Tibial artery (tissue), 4 donors: ENCODE measurements at regions not wholly inside any gene's neighbourhood (a gene's known extent, or its start where the extent isn't known, plus 50 kb on each side); places are given as distances from the start of the nearest gene placed in this dataset.

Source experiments
- DNase-seq, 2 donors: peaks; one replicate each; pipeline ENCODE4 v3.0.0-alpha.2; 2019
- H3K27ac ChIP-seq, 2 donors: fragments of 200-600 bp; sonication (generic) in 1 of 2; 1 replicate in 1 of 2; 2 replicates in 1 of 2; pipeline ENCODE4 v1.5.1; 2018 to 2019; ENCODE audit warnings: mild to moderate bottlenecking in 1 of 2
- H3K27me3 ChIP-seq, 2 donors: fragments of 200-600 bp; sonication (generic) in 1 of 2; one replicate each; pipeline versions ENCODE4 v1.5.1 to v1.6.0; 2016 to 2019
- H3K36me3 ChIP-seq, 3 donors: fragments of 200-600 bp; sonication (generic) in 2 of 3; one replicate each; pipeline ENCODE4 v1.5.1; 2016 to 2019; ENCODE audit warnings: mild to moderate bottlenecking in 2 of 3
- H3K4me1 ChIP-seq, 4 donors: fragments of 200-600 bp; sonication (generic) in 2 of 4; 1 replicate in 3 of 4; 2 replicates in 1 of 4; pipeline ENCODE4 v1.5.1; 2016 to 2019
- H3K4me3 ChIP-seq, 2 donors: fragments of 200-600 bp; sonication (generic) in 1 of 2; 1 replicate in 1 of 2; 2 replicates in 1 of 2; pipeline ENCODE4 v1.5.1; 2018 to 2019; ENCODE audit warnings: mild to moderate bottlenecking in 2 of 2
- H3K9me3 ChIP-seq, 3 donors: fragments of 200-600 bp; sonication (generic) in 1 of 3; one replicate each; pipeline ENCODE4 v1.5.1; 2016 to 2019
- CTCF ChIP-seq, 2 experiments: fragments of 200-600 bp in 1 of 2; fragments of 450-650 bp in 1 of 2; IDR thresholded peaks; one replicate each; pipeline ENCODE4 v1.5.1; 2017 to 2019; ENCODE audit warnings: antibody characterized with exemption in 2 of 2, mild to moderate bottlenecking in 1 of 2, moderate library complexity in 1 of 2
- intact Hi-C: fragments of 100-400 bp; cut with DNase I; formaldehyde crosslinking; loops from one replicate; pipeline ENCODE4 v1.15.0; 2023; ENCODE audit warnings: low total_unique reads

- intact Hi-C loops, result no loop called here
- TF ChIP-seq CTCF (IDR thresholded peaks at IDR 0.05), result no peak
- H3K4me3 ChIP-seq, result no peak overlapping the region
- H3K27me3 ChIP-seq, result no peaks in the 10 kb centered on the region
- no peak overlapping the region for H3K27ac ChIP-seq
- H3K36me3 ChIP-seq, result no peaks in the 10 kb centered on the region
- H3K9me3 ChIP-seq, result no peaks in the 10 kb centered on the region
- DNase-seq, result no peak
- H3K4me1 ChIP-seq, result no peaks in the 10 kb centered on the region
Measured at GRCh38 chr7:81080553-81080952, 161.7 kb upstream of the SEMA3C start.

DNA sequence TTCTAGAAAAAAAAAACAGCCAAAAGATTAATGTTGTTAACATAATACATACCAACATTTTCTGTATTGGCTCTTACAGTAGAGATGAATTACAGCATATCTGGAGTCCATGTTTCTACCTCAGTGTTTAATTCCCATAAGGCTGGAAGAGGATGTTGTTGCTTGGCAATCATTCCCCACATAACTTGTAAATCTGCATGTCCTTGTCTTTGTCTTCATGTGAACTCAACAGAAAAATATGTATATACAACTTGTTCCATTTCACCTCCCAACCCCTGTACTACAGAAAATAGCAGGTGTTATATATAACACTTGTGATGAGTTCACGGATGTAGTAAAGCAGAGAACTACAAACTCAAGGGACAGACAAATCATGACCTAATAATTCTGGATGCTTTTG lies 160.9 kb upstream of the SEMA3C start:
- intact Hi-C loops, result no loop called here
- Histone ChIP-seq H3K9me3 (no peaks in the 10 kb centered on the region), H3K36me3 (no peaks in the 10 kb centered on the region), H3K27me3 (no peaks in the 10 kb centered on the region), H3K4me1 (no peaks in the 10 kb centered on the region), H3K27ac (no peak overlapping the region), H3K4me3 (no peak overlapping the region)
- no peak for DNase-seq
- no peak for TF ChIP-seq CTCF (IDR thresholded peaks at IDR 0.05)

GRCh38 chr7:81075150-81075549 lies 156.3 kb upstream of the SEMA3C start:
- H3K4me3 ChIP-seq, result no peak overlapping the region
- H3K4me1 ChIP-seq, result no peaks in the 10 kb centered on the region
- no peak overlapping the region for H3K27ac ChIP-seq
- TF ChIP-seq CTCF (IDR thresholded peaks at IDR 0.05), result no peak
- H3K9me3 ChIP-seq, result no peaks in the 10 kb centered on the region
- H3K27me3 ChIP-seq, result no peaks in the 10 kb centered on the region
- intact Hi-C loops, result no loop called here
- DNase-seq, result no peak
- H3K36me3 ChIP-seq, result no peaks in the 10 kb centered on the region

GRCh38 chr7:81074406-81074805 lies 155.6 kb upstream of the SEMA3C start:
- Histone ChIP-seq H3K36me3 (no peaks in the 10 kb centered on the region), H3K4me1 (no peaks in the 10 kb centered on the region), H3K9me3 (no peaks in the 10 kb centered on the region), H3K27me3 (no peaks in the 10 kb centered on the region), H3K4me3 (no peak overlapping the region), H3K27ac (no peak overlapping the region)
- TF ChIP-seq CTCF (IDR thresholded peaks at IDR 0.05), result no peak
- intact Hi-C loops, result no loop called here
- no peak for DNase-seq

DNA sequence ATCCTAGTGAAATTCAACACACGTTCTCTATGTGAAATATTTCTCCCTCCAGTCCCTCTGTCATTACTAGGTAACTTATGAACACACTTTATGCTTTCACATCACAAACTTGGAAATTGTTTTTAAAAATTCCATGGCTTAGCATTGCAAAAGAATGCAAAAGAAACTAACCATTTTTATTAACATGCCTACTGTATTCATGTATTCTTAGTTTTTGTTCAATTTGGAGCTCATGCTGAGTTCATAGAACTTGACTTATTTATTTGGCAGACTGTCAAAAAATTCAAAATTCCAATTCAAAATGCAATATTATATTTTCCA lies 155.0 kb upstream of the SEMA3C start:
- no peak for DNase-seq
- intact Hi-C loops, result no loop called here
- Histone ChIP-seq H3K4me1 (no peaks in the 10 kb centered on the region), H3K4me3 (no peak overlapping the region), H3K27me3 (no peaks in the 10 kb centered on the region), H3K9me3 (no peaks in the 10 kb centered on the region), H3K36me3 (no peaks in the 10 kb centered on the region), H3K27ac (no peak overlapping the region)
- no peak for TF ChIP-seq CTCF (IDR thresholded peaks at IDR 0.05)

- intact Hi-C loops, result no loop called here
- H3K9me3 ChIP-seq, result no peaks in the 10 kb centered on the region
- no peaks in the 10 kb centered on the region for H3K36me3 ChIP-seq
- H3K27me3 ChIP-seq, result no peaks in the 10 kb centered on the region
- DNase-seq, result no peak
- TF ChIP-seq CTCF (IDR thresholded peaks at IDR 0.05), result no peak
- H3K4me3 ChIP-seq, result no peak overlapping the region
- no peaks in the 10 kb centered on the region for H3K4me1 ChIP-seq
- no peak overlapping the region for H3K27ac ChIP-seq
Measured at GRCh38 chr7:81070956-81071355, 152.1 kb upstream of the SEMA3C start.
